Uterus (tissue), 3 donors: ENCODE measurements at regions not wholly inside any gene's neighbourhood (a gene's known extent, or its start where the extent isn't known, plus 50 kb on each side); places are given as distances from the start of the nearest gene placed in this dataset.

Experiments used
- DNase-seq, 2 donors: peaks; one replicate each; pipeline ENCODE4 v3.0.0-alpha.2; 2019 to 2020
- H3K27ac ChIP-seq, 2 donors: fragments of 200-600 bp; sonication (generic); 1 replicate in 1 of 2; 2 replicates in 1 of 2; pipeline ENCODE4 v1.5.1; 2016 to 2018
- H3K27me3 ChIP-seq, 2 donors: fragments of 200-600 bp; sonication (generic); one replicate each; pipeline ENCODE4 v1.5.1; 2018 to 2019; ENCODE audit warnings: control low read depth in 1 of 2
- H3K36me3 ChIP-seq, 2 donors: fragments of 200-600 bp; sonication (generic); one replicate each; pipeline ENCODE4 v1.5.1; 2019; ENCODE audit warnings: control low read depth in 1 of 2
- H3K4me1 ChIP-seq, 2 donors: fragments of 200-600 bp; sonication (generic); one replicate each; pipeline ENCODE4 v1.5.1; 2018 to 2019; ENCODE audit warnings: control low read depth in 1 of 2
- H3K4me3 ChIP-seq, 2 donors: fragments of 200-600 bp; sonication (generic); 1 replicate in 1 of 2; 2 replicates in 1 of 2; pipeline ENCODE4 v1.5.1; 2018 to 2019; ENCODE audit warnings: mild to moderate bottlenecking in 1 of 2
- H3K9me3 ChIP-seq, 2 donors: fragments of 200-600 bp; sonication (generic); one replicate each; pipeline ENCODE4 v1.5.1; 2019; ENCODE audit warnings: control low read depth in 1 of 2
- CTCF ChIP-seq, 4 experiments: fragments of 200-600 bp in 2 of 4; fragments of 450-650 bp in 2 of 4; sonication (generic) in 2 of 4; IDR thresholded peaks; one replicate each; pipeline ENCODE4 v1.5.1; 2016 to 2019; ENCODE audit warnings: antibody characterized with exemption in 4 of 4, mild to moderate bottlenecking in 2 of 4, moderate library complexity in 1 of 4
- POLR2A ChIP-seq, 2 donors: fragments of 450-650 bp; IDR thresholded peaks; one replicate each; pipeline ENCODE4 v1.6.1; 2016; ENCODE audit warnings: antibody characterized with exemption in 2 of 2, mild to moderate bottlenecking in 1 of 2, moderate library complexity in 1 of 2
- intact Hi-C: fragments of 100-400 bp; cut with DNase I; formaldehyde crosslinking; loops from one replicate; pipeline ENCODE4 v1.15.1; 2023; ENCODE audit warnings: low total_unique reads
- donor health status: DM: yes; HTN: yes; CAD: no.

- intact Hi-C loops: no loop called here
- H3K4me3 ChIP-seq: no peak overlapping the region
- H3K36me3 ChIP-seq: no peaks in the 10 kb centered on the region
- H3K9me3 ChIP-seq: no peaks in the 10 kb centered on the region
- no peak for DNase-seq
- H3K27ac ChIP-seq: no peak overlapping the region
- H3K4me1 ChIP-seq: no peaks in the 10 kb centered on the region
- H3K27me3 ChIP-seq: no peaks in the 10 kb centered on the region
- TF ChIP-seq CTCF (IDR thresholded peaks at IDR 0.05) (no peak), POLR2A (IDR thresholded peaks at IDR 0.05) (no peak)
Observed at GRCh38 chr5:21154526-21154925, 1166.5 kb upstream of the CDH18 start.

GRCh38 chr5:21152611-21153010, 1164.6 kb upstream of the CDH18 start:
- Histone ChIP-seq H3K27me3 (no peaks in the 10 kb centered on the region), H3K9me3 (no peaks in the 10 kb centered on the region), H3K4me1 (no peaks in the 10 kb centered on the region), H3K4me3 (no peak overlapping the region), H3K36me3 (no peaks in the 10 kb centered on the region), H3K27ac (no peak overlapping the region)
- TF ChIP-seq CTCF (IDR thresholded peaks at IDR 0.05) (no peak), POLR2A (IDR thresholded peaks at IDR 0.05) (no peak)
- no peak for DNase-seq
- intact Hi-C loops: no loop called here

GRCh38 chr5:21145376-21145775, 1157.4 kb upstream of the CDH18 start:
- Histone ChIP-seq H3K9me3 (no peaks in the 10 kb centered on the region), H3K27me3 (no peaks in the 10 kb centered on the region), H3K4me1 (no peaks in the 10 kb centered on the region), H3K36me3 (no peaks in the 10 kb centered on the region), H3K4me3 (no peak overlapping the region), H3K27ac (no peak overlapping the region)
- no peak for DNase-seq
- TF ChIP-seq CTCF (IDR thresholded peaks at IDR 0.05) (no peak), POLR2A (IDR thresholded peaks at IDR 0.05) (no peak)
- intact Hi-C loops: no loop called here

- Histone ChIP-seq H3K27me3 (no peaks in the 10 kb centered on the region), H3K4me1 (no peaks in the 10 kb centered on the region), H3K36me3 (no peaks in the 10 kb centered on the region), H3K9me3 (no peaks in the 10 kb centered on the region), H3K27ac (no peak overlapping the region), H3K4me3 (no peak overlapping the region)
- DNase-seq: no peak
- TF ChIP-seq POLR2A (IDR thresholded peaks at IDR 0.05) (no peak), CTCF (IDR thresholded peaks at IDR 0.05) (no peak)
- intact Hi-C loops: no loop called here
Observed at GRCh38 chr5:21143686-21144085, 1155.7 kb upstream of the CDH18 start.

GRCh38 chr5:21142791-21143190, 1154.8 kb upstream of the CDH18 start:
- no peaks in the 10 kb centered on the region for H3K9me3 ChIP-seq
- no peak for DNase-seq
- TF ChIP-seq POLR2A (IDR thresholded peaks at IDR 0.05) (no peak), CTCF (IDR thresholded peaks at IDR 0.05) (no peak)

More at GRCh38 chr5:21142791-21143190, 1154.8 kb upstream of the CDH18 start:
- H3K4me3 ChIP-seq: no peak overlapping the region
- no peak overlapping the region for H3K27ac ChIP-seq
- H3K36me3 ChIP-seq: no peaks in the 10 kb centered on the region
- no peaks in the 10 kb centered on the region for H3K4me1 ChIP-seq
- intact Hi-C loops: no loop called here
- no peaks in the 10 kb centered on the region for H3K27me3 ChIP-seq
